SHP77 (cell line): ENCODE measurements at regions not wholly inside any gene's neighbourhood (a gene's known extent, or its start where the extent isn't known, plus 50 kb on each side); places are given as distances from the start of the nearest gene placed in this dataset.

Experiments used
- DNase-seq, 2 experiments: peaks; one replicate each; lab custom pipeline; 2025; lab: John Stamatoyannopoulos, UW

DNA sequence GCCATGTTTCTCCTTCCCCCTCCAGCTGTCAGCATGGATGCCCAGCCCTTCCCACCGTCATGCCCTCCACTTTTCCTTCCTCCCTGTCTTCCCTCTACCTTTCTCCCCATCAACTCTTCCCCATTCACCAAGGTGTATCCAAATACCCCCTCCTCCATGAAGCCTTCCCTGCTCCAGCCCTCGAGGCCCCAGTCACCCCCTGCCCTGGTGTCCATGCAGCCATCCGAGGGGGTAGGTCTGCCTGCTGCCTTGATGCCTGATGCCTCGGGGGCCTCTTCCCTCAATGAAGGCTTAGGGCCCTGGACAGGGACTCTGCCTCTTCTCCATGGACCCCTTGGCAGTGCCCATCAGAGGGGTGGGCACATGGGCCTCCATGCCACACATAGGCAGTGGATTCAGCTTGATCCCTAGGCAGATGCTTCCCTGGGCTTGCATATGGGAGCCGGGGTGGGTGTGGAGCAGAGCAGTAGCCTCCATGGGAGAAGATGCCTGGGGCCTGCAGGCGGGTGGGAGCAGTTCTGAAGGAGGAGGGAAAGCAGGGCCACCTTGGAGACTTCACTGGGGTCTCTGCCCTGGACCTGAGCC is 795.8 kb downstream of the BRD1 start:
- DNase-seq, result no peak

DNA sequence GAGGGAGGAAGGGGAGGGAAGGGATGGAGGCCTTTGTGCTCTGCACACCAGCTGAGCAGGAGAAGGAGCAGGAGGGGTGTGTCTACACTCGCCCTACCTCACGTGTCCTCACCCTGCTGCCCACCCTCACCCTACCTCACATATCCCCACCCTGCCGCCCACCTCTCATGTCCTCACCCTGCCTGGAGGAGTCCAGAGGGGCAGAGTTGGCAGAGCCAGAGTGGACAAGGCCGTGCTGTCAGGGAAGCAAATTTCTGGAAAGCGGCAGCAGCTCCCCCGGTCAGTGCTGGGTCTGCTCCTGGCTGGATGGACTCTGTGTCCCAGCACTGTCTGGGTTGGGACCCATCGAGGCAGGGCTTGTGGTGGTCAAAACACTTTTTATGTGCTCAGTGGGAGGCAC is 799.6 kb downstream of the BRD1 start:
- DNase-seq, result no peak

- no peak for DNase-seq
These were observed 800.4 kb downstream of the BRD1 start for GRCh38 chr22:49027368-49027670.

DNA sequence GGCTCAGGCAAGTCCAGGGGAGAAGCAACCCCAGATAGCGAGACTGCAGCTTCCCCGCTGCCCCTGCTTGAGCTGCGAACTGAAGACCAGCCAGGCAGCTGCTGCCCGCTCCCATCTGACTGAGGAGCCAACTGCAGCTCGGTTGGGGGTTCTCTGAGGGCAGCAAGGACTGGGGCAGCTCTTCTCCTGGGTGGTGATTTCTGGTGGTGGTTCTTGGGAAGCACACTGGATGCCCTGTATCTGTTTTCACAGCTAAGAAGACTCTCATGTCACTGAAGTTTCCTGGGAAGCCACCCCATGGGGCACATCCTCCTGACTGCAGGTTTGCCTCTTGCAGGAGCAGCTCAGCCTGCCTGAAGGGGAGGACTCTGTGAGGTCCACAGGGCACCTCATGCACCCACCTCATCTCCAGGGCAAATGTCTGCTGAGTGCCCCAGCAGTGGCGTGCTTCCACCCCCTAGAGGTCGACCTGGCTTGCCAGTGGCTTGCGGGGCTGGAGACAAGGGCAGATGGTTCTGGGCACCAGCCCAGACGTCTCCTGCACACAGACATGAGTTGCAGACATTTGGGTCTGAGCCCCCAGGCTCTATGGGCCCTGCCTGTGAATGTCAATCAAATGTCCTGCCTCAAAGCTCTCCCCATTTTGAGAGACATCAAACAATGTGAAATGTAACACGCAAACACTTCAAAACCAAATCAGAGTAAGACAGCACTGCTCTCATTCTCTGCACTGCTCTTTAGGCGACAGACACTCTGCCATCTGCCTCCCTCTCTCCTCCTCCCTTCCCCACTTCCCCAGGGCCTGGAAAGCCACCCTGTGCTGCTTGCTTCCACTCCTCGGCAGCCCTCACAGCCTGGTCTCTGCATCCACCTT is 800.9 kb downstream of the BRD1 start:
- DNase-seq, result peak in 1 of 2 experiments; percentile 44

- no peak for DNase-seq
These were observed 801.7 kb downstream of the BRD1 start for GRCh38 chr22:49025791-49026493.

- DNase-seq, result no peak
These were observed 802.8 kb downstream of the BRD1 start for GRCh38 chr22:49024775-49025440.

GRCh38 chr22:49023879-49024774 is 803.5 kb downstream of the BRD1 start:
- DNase-seq, result no peak

- DNase-seq, result no peak
These were observed 804.4 kb downstream of the BRD1 start for GRCh38 chr22:49023161-49023878.

DNA sequence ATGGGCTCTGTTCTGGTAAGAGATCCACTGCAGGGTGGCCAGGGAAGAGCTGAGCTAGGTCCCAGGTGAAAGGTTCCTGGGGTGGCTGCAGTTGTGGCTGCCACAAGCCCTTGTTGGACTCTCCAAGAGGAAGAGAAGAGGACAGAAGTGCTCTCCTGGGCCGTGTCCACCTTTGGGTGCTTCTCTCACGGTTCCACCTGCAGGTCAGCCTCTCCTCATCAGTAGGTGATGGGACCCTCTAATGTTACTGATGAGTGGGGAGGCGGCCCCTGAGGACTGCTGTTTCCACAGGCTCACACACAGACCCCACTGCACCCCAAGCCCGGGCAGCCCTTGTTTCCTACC is 804.9 kb downstream of the BRD1 start:
- no peak for DNase-seq

GRCh38 chr22:49021926-49022815 is 805.5 kb downstream of the BRD1 start:
- no peak for DNase-seq

DNA sequence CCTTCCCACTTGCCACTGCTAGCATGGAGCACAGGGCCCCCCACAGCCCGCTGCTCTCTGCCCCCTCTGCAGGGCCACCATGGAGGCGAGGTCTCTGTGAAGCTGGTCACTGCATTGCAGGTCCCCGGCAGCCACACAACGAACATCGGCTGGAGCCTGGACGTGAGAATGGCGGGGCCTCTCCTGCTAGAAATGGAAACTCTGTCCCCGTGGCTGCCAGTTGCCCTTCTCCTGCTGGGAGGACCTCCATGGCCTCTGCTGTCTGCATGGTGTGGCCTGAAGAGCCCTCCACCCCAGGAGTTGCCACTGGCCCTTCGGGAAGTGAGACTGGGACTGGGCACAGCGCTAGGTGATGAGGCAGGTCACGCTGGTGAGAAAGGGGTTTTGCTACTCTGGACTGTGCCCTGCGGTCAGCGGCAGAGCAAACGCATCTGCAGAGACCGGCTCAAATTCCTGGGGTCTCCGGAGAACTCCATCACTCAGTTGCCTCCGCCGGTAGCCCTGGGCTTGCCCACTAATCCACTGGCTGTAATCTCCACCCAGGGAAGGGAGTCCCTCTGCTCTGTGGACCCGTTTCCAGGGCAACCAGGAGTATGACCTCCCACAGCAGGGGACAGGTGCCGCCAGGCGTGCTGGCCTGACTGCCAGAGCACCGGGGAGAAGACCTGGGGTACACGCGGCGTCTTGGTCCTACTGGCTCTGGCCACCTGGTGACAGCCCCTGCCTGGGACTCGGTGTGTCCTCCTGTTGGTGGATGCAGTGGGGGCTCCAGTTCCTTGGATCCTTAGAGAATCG is 806.3 kb downstream of the BRD1 start:
- no peak for DNase-seq

GRCh38 chr22:49019737-49020713 is 807.6 kb downstream of the BRD1 start:
- no peak for DNase-seq

DNA sequence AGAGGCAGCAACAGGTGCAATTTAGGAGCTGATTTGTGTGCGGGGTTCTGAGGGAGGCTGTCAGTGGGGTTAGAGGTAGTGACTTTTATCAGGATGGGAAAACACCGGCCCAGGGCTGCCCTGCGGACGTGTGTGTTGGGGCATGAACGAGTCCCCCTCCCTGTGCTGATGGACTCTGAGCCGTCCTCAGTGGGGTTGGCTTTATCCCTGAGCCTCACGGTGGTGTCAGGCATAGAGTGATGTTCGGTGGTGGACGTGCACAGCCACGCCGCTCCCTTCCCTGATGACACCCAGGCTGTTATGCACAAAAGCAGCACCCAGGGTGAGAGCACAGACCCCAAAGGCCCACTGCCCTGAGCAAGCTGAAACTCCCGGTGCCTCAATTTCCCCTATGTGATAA is 809.1 kb downstream of the BRD1 start:
- DNase-seq, result no peak

DNA sequence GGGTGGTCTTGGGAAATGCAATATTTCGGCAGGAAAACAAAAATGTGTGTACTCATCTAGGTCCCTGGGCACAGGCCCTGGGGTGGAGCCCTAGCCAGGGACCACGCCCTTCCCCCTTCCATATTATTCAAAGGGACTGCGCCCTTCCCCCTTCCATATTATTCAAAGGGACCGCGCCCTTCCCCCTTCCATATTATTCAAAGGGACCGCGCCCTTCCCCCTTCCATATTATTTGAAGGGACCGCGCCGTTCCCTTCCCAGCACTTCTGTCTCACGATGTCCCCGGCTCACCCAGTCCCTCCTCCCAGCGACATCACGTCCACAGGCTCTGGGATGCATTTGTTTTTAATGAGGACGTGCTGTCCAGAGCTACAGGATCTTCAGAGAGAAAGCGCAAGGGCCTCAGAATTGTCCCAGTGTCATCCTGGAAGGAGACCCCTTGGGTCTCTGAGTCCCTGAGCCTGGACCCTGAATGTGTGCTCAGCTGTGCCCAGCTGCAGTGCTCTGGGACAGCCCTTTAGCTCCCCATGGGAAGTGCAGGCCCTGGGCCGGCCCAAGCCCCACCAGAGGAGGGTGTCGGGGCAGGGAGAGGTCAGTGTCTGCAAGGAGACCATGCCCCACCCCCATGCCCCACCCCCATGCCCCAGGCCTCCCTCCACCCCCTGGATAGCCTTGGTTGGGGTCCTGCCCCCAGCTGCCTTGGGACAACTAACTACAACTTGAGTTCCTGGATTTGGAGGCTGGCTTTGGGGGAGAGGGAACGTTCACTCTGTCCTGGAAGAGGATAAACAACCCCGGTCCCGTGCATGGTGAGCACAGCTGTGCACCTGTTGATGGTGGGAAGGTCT is 810.0 kb downstream of the BRD1 start:
- no peak for DNase-seq

GRCh38 chr22:49016909-49017481 is 810.7 kb downstream of the BRD1 start:
- DNase-seq, result no peak
